H9 (cell line): ENCODE measurements at regions not wholly inside any gene's neighbourhood (a gene's known extent, or its start where the extent isn't known, plus 50 kb on each side); places are given as distances from the start of the nearest gene placed in this dataset.

Experiments
- DNase-seq: peaks from one replicate; pipeline ENCODE4 v3.0.0-alpha.2; 2017
- H2AFZ ChIP-seq: one replicate; pipeline ENCODE4 v1.6.1; 2013; ENCODE audit warnings: mild to moderate bottlenecking, low read length, control low read depth, moderate library complexity
- H2AK5ac ChIP-seq: 2 replicates; pipeline ENCODE4 v1.6.1; 2013; ENCODE audit warnings: low read length, control low read depth, mixed read lengths; ENCODE audit not compliant: insufficient read length
- H2BK120ac ChIP-seq: one replicate; pipeline ENCODE4 v1.6.1; 2013; ENCODE audit warnings: low read depth, mild to moderate bottlenecking, low read length, control low read depth, inconsistent platforms; ENCODE audit not compliant: poor library complexity, severe bottlenecking
- H2BK12ac ChIP-seq: 2 replicates; pipeline ENCODE4 v1.6.1; 2013; ENCODE audit warnings: low read length, control low read depth, mixed read lengths, low read depth; ENCODE audit not compliant: insufficient read length
- H2BK15ac ChIP-seq: 2 replicates; pipeline ENCODE4 v1.6.1; 2013; ENCODE audit warnings: low read depth, low read length, control low read depth
- H2BK20ac ChIP-seq: one replicate; pipeline ENCODE4 v1.6.1; 2013; ENCODE audit warnings: low read depth, mild to moderate bottlenecking, low read length, control low read depth, inconsistent platforms; ENCODE audit not compliant: poor library complexity, severe bottlenecking
- H2BK5ac ChIP-seq: 2 replicates; pipeline ENCODE4 v1.6.1; 2013; ENCODE audit warnings: low read length, control low read depth, mixed read lengths; ENCODE audit not compliant: insufficient read length
- H3K14ac ChIP-seq: 2 replicates; pipeline ENCODE4 v1.6.1; 2013; ENCODE audit warnings: low read length, control low read depth; ENCODE audit not compliant: insufficient read depth
- H3K18ac ChIP-seq: 2 replicates; pipeline ENCODE4 v1.6.1; 2013; ENCODE audit warnings: low read depth, mild to moderate bottlenecking, mixed read lengths, low read length, control low read depth; ENCODE audit not compliant: insufficient read length
- H3K23ac ChIP-seq: 2 replicates; pipeline ENCODE4 v1.6.1; 2013; ENCODE audit warnings: low read length, control low read depth, mixed read lengths, low read depth; ENCODE audit not compliant: insufficient read length
- H3K23me2 ChIP-seq: 2 replicates; pipeline ENCODE4 v1.6.1; 2013; ENCODE audit warnings: low read depth, mild to moderate bottlenecking, mixed read lengths, low read length, control low read depth; ENCODE audit not compliant: insufficient read length, poor library complexity, severe bottlenecking
- H3K27ac ChIP-seq: 2 replicates; pipeline ENCODE4 v1.5.1; 2013; ENCODE audit warnings: low read length, control low read depth, mixed read lengths, low read depth; ENCODE audit not compliant: insufficient read length
- H3K27me3 ChIP-seq: 2 replicates; pipeline ENCODE4 v1.6.1; 2013; ENCODE audit warnings: low read length, control low read depth, inconsistent platforms; ENCODE audit not compliant: insufficient read depth
- H3K4ac ChIP-seq: 2 replicates; pipeline ENCODE4 v1.6.1; 2013; ENCODE audit warnings: low read depth, mild to moderate bottlenecking, control low read depth, inconsistent platforms, low read length, moderate library complexity
- H3K4me1 ChIP-seq: 2 replicates; pipeline ENCODE4 v1.6.1; 2013; ENCODE audit warnings: low read length, control low read depth, inconsistent platforms; ENCODE audit not compliant: insufficient read depth
- H3K4me2 ChIP-seq: 2 replicates; pipeline ENCODE4 v1.6.1; 2013; ENCODE audit warnings: low read length, control low read depth, mixed read lengths; ENCODE audit not compliant: insufficient read length, insufficient read depth
- H3K56ac ChIP-seq: 2 replicates; pipeline ENCODE4 v1.6.1; 2013; ENCODE audit warnings: low read depth, mild to moderate bottlenecking, mixed read lengths, low read length, control low read depth; ENCODE audit not compliant: insufficient read length
- H3K79me1 ChIP-seq: 2 replicates; pipeline ENCODE4 v1.6.1; 2013; ENCODE audit warnings: low read depth, mild to moderate bottlenecking, moderate library complexity, low read length, control low read depth, inconsistent platforms; ENCODE audit not compliant: insufficient read depth, poor library complexity, severe bottlenecking
- H3K79me2 ChIP-seq: 2 replicates; pipeline ENCODE4 v1.6.1; 2013; ENCODE audit warnings: low read length, control low read depth, inconsistent platforms; ENCODE audit not compliant: insufficient read depth
- H3K9ac ChIP-seq: 2 replicates; pipeline ENCODE4 v1.6.1; 2013; ENCODE audit warnings: low read length, control low read depth, mixed read lengths; ENCODE audit not compliant: insufficient read length; ENCODE audit errors: extremely low read depth
- H3K9me3 ChIP-seq: one replicate; pipeline ENCODE4 v1.6.1; 2013; ENCODE audit warnings: low read depth, low read length, inconsistent platforms; ENCODE audit not compliant: control insufficient read depth
- H3T11ph ChIP-seq: one replicate; pipeline ENCODE4 v1.6.1; 2013; ENCODE audit warnings: mild to moderate bottlenecking, low read length, control low read depth, inconsistent platforms
- H4K20me1 ChIP-seq: one replicate; pipeline ENCODE4 v1.6.1; 2013; ENCODE audit not compliant: control insufficient read depth, insufficient read length, insufficient read depth
- H4K5ac ChIP-seq: 2 replicates; pipeline ENCODE4 v1.6.1; 2013; ENCODE audit warnings: low read depth, mild to moderate bottlenecking, mixed read lengths, low read length, control low read depth; ENCODE audit not compliant: insufficient read length
- H4K8ac ChIP-seq: replicated peaks from 2 replicates; pipeline ENCODE4 v1.6.1; 2013; ENCODE audit warnings: low read length, control low read depth, mixed read lengths, low read depth; ENCODE audit not compliant: insufficient read length
- H4K91ac ChIP-seq: 2 replicates; pipeline ENCODE4 v1.6.1; 2013; ENCODE audit warnings: low read depth, mild to moderate bottlenecking, moderate library complexity, mixed read lengths, low read length, control low read depth; ENCODE audit not compliant: insufficient read length
- H3K27ac Mint-ChIP-seq, 3 experiments: 2 replicates in 2 of 3; 3 replicates in 1 of 3; pipeline ENCODE4 v1.8.0; 2020 to 2021; ENCODE audit warnings: mixed read lengths in 3 of 3, mild to moderate bottlenecking in 1 of 3, moderate library complexity in 1 of 3
- H3K27me3 Mint-ChIP-seq: 2 replicates; pipeline ENCODE4 v1.8.0; 2021; ENCODE audit warnings: low read depth, mild to moderate bottlenecking, moderate library complexity, mixed read lengths
- H3K36me3 Mint-ChIP-seq, 3 experiments: 2 replicates in 2 of 3; 3 replicates in 1 of 3; pipeline ENCODE4 v1.8.0; 2020 to 2021; ENCODE audit warnings: low read depth in 3 of 3, mixed read lengths in 3 of 3; ENCODE audit not compliant: insufficient read depth in 1 of 3
- H3K4me1 Mint-ChIP-seq, 2 experiments: 2 replicates each; pipeline ENCODE4 v1.8.0; 2020; ENCODE audit warnings: mixed read lengths in 2 of 2
- H3K4me3 Mint-ChIP-seq, 2 experiments: 2 replicates in 1 of 2; 3 replicates in 1 of 2; pipeline ENCODE4 v1.8.0; 2020 to 2021; ENCODE audit warnings: mild to moderate bottlenecking in 2 of 2, mixed read lengths in 2 of 2, moderate library complexity in 1 of 2
- H3K9me3 Mint-ChIP-seq, 2 experiments: 2 replicates in 1 of 2; 3 replicates in 1 of 2; pipeline ENCODE4 v1.8.0; 2020; ENCODE audit warnings: mild to moderate bottlenecking in 2 of 2, mixed read lengths in 2 of 2, moderate library complexity in 1 of 2
- WGBS: extraction: QIAGEN DNeasy Blood & Tissue Kit; methylation state at CpG from one replicate; pipeline ENCODE4 v1.1.7; 2013; ENCODE audit warnings: missing lambda C conversion rate, low lambda C conversion rate, mixed read lengths; ENCODE audit not compliant: insufficient read length; ENCODE audit errors: extremely low coverage; 5-methylcytosine and 5-hydroxymethylcytosine counted together
- TF ChIP-seq, protein P1 (sequence below): fragments of 200-600 bp; sonication (generic); conservative IDR thresholded peaks from 3 replicates; pipeline ENCODE4 v1.8.0; 2021; ENCODE audit warnings: antibody characterized with exemption, mild to moderate bottlenecking

DNA sequence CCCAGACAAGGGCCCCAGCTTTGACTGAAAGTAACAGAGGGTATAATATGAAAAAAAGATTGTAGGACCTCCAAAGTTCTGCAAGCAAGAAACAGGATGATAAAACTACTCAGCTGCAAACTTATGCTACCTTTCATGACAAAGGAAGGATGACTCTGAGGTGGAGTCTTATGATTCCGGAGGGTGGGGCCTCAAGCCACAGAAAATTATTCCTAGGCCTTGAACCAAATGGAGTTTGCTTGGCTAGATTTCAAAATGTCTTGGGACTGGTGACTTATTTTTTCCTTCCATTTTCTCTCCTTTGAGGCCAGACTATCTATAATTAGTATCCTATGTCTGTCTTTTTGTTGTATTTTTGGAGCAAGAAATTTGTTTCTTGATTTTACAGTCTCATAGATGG is 336.4 kb downstream of the LRIG3 start:
- H3K23me2 ChIP-seq: no peaks in the 10 kb centered on the region
- no peak for DNase-seq
- H4K8ac ChIP-seq: no peak overlapping the region
- H2BK15ac ChIP-seq: no peak overlapping the region
- no peak overlapping the region for H3K14ac ChIP-seq
- no peak overlapping the region for H3K18ac ChIP-seq
- H3K4ac ChIP-seq: no peak overlapping the region
- H3K79me1 ChIP-seq: no peaks in the 10 kb centered on the region
- H3K4me1 ChIP-seq: no peaks in the 10 kb centered on the region
- H2BK120ac ChIP-seq: no peak overlapping the region
- no peak overlapping the region for H2AK5ac ChIP-seq
- H3K79me2 ChIP-seq: no peaks in the 10 kb centered on the region
- H4K20me1 ChIP-seq: no peaks in the 10 kb centered on the region
- no peak overlapping the region for H2BK12ac ChIP-seq
- no peak overlapping the region for H3K9ac ChIP-seq
- Mint-ChIP-seq H3K36me3 (no peaks in the 10 kb centered on the region), H3K4me3 (no peak overlapping the region), H3K27me3 (no peaks in the 10 kb centered on the region; the same call in 1 of the 2 replicates), H3K9me3 (no peaks in the 10 kb centered on the region), H3K4me1 (no peaks in the 10 kb centered on the region), H3K27ac (no peak overlapping the region; a peak in 1 of 7 replicates)
- no peaks in the 10 kb centered on the region for H3K27me3 ChIP-seq
- H2BK5ac ChIP-seq: no peak overlapping the region
- H3K27ac ChIP-seq: no peak overlapping the region
- H3K56ac ChIP-seq: no peak overlapping the region
- H4K91ac ChIP-seq: no peak overlapping the region
- H2AFZ ChIP-seq: no peak overlapping the region
- TF ChIP-seq, protein P1, sequence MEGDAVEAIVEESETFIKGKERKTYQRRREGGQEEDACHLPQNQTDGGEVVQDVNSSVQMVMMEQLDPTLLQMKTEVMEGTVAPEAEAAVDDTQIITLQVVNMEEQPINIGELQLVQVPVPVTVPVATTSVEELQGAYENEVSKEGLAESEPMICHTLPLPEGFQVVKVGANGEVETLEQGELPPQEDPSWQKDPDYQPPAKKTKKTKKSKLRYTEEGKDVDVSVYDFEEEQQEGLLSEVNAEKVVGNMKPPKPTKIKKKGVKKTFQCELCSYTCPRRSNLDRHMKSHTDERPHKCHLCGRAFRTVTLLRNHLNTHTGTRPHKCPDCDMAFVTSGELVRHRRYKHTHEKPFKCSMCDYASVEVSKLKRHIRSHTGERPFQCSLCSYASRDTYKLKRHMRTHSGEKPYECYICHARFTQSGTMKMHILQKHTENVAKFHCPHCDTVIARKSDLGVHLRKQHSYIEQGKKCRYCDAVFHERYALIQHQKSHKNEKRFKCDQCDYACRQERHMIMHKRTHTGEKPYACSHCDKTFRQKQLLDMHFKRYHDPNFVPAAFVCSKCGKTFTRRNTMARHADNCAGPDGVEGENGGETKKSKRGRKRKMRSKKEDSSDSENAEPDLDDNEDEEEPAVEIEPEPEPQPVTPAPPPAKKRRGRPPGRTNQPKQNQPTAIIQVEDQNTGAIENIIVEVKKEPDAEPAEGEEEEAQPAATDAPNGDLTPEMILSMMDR: no peak
- H3K4me2 ChIP-seq: no peak overlapping the region
- H3K23ac ChIP-seq: no peak overlapping the region
- no peak overlapping the region for H2BK20ac ChIP-seq
- H4K5ac ChIP-seq: no peak overlapping the region
- no CpG with 5 or more reads among the region's 1 CpG for WGBS
- no peaks in the 10 kb centered on the region for H3K9me3 ChIP-seq
- no peak overlapping the region for H3T11ph ChIP-seq
